NCI-H345 (cell line): ENCODE measurements at regions not wholly inside any gene's neighbourhood (a gene's known extent, or its start where the extent isn't known, plus 50 kb on each side); places are given as distances from the start of the nearest gene placed in this dataset.

ENCODE experiments used
- DNase-seq: peaks from one replicate; lab custom pipeline; 2025; lab: John Stamatoyannopoulos, UW

- DNase-seq: no peak
These were observed 317.0 kb upstream of the IRX1 start for GRCh38 chr5:3278643-3279042.

GRCh38 chr5:3277590-3278196, 317.9 kb upstream of the IRX1 start:
- peak; percentile 7 for DNase-seq

GRCh38 chr5:3276896-3277295, 318.7 kb upstream of the IRX1 start:
- no peak for DNase-seq

GRCh38 chr5:3269395-3270169, 326.1 kb upstream of the IRX1 start:
- DNase-seq: no peak

- DNase-seq: no peak
These were observed 326.8 kb upstream of the IRX1 start for GRCh38 chr5:3268760-3269330.

GRCh38 chr5:3266861-3267260, 328.8 kb upstream of the IRX1 start:
- no peak for DNase-seq

GRCh38 chr5:3265936-3266335, 329.7 kb upstream of the IRX1 start:
- no peak for DNase-seq

GRCh38 chr5:3265131-3265885, 330.3 kb upstream of the IRX1 start:
- DNase-seq: no peak

- DNase-seq: no peak
These were observed 333.2 kb upstream of the IRX1 start for GRCh38 chr5:3262451-3262850.

GRCh38 chr5:3261081-3261480, 334.6 kb upstream of the IRX1 start:
- DNase-seq: no peak

- DNase-seq: no peak
These were observed 337.6 kb upstream of the IRX1 start for GRCh38 chr5:3258050-3258449.

GRCh38 chr5:3252235-3252634, 343.4 kb upstream of the IRX1 start:
- DNase-seq: no peak

- no peak for DNase-seq
These were observed 343.8 kb upstream of the IRX1 start for GRCh38 chr5:3251784-3252183.

- no peak for DNase-seq
These were observed 346.2 kb upstream of the IRX1 start for GRCh38 chr5:3249401-3249800.

- no peak for DNase-seq
These were observed 358.3 kb upstream of the IRX1 start for GRCh38 chr5:3237276-3237868.

GRCh38 chr5:3234566-3234965, 361.1 kb upstream of the IRX1 start:
- no peak for DNase-seq

- DNase-seq: no peak
These were observed 364.7 kb upstream of the IRX1 start for GRCh38 chr5:3230941-3231340.

- DNase-seq: no peak
These were observed 365.4 kb upstream of the IRX1 start for GRCh38 chr5:3230254-3230653.

GRCh38 chr5:3226196-3226920, 369.3 kb upstream of the IRX1 start:
- DNase-seq: no peak

GRCh38 chr5:3225201-3225960, 370.3 kb upstream of the IRX1 start:
- DNase-seq: no peak

- no peak for DNase-seq
These were observed 372.7 kb upstream of the IRX1 start for GRCh38 chr5:3222924-3223323.
